Tongue (tissue), 1 donor: ENCODE measurements at regions not wholly inside any gene's neighbourhood (a gene's known extent, or its start where the extent isn't known, plus 50 kb on each side); places are given as distances from the start of the nearest gene placed in this dataset.

Experiments used
- DNase-seq: peaks from one replicate; pipeline ENCODE4 v3.0.0-alpha.2; 2015

DNA sequence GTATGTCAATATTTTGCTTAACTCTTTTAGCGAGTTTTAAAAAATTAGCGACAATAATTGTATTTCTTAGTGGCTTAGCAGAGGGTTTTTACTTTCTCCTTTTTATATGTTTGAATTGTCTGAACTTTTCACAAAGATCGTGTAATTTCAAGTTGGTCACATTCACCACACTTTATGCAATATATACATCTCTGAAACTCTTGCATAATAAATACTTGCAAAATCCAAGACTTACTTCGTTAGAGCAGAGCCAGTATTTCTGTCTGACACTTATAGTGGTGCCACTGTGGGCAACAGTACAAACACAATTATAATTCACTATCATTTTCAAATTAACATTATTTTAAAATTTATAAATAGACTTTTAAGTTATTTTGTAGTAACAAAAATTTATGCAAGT lies 62.0 kb downstream of the SUCNR1 start:
- no peak for DNase-seq

DNA sequence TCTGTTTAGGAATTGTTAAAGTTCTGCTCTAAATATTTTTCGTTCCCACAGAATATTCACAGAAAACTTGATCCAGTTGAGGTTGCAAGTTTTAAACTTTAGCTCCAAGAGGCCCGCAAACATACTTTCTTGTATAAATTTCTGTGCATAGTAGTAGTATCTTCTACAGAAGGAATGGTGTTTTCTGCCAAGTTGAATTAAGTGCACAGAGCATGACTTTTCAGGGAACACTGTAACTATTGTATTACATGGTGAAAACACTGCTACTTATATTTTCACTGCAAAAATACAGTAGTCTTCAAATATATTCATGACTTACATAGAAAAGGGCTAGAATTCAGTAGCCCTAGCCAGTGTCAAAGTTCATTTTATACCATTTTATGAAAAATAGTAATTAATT lies 67.0 kb downstream of the SUCNR1 start:
- peak; percentile 63 for DNase-seq

DNA sequence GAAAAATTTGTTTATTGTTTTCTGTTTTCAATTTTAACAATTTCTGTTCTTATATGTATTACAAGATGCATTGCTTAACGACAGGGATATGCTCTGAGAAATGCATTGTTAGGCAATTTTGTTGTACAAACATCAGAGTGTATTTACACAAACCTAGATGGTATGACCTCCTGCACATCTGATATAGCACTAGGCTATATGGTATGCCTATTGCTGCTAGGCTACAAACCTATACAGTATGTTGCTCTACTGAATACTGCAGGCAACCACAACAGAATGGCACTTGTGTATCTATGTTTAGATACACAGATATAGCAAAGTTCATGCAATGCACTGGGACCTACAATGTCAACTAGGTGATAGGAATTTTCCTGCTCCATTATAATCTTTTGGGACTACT lies 70.1 kb downstream of the SUCNR1 start:
- DNase-seq: no peak

DNA sequence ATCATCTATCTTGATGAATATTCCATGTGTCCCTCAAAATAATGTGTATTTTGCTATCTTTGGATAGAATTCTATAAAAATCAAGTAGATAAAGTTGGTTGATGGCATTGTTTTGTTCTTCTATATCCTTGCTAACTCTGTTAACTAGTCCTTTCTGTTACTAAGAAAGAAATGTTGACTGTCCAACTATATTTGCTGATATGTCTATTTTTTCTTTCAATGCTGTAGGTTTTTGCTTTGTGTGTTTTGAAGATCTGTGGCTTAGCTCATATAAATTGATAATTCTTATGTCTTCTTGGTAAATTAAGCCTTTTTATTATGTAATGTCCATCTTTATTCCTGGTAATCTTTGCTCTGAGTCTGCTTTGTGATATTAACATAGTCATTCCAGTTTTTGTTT lies 70.9 kb downstream of the SUCNR1 start:
- no peak for DNase-seq

DNA sequence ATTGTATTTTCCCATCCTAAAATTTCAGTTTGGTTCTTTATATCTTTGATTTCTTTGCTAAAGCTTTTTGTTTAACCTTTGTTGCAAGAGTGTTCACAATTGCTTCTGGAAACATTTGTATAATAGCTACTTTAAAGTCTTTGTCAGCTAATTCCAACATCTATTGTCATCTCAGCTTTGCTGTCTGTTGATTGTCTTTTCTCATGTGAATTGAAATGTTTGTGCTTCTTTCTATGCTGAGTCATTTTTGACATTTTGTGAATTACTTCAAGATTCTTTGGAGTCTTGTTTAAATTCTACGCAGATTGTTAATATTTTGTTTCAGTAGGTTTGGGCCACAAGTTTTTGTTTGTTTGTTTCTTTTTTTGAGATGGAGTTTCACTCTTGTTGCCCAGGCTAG lies 73.2 kb downstream of the SUCNR1 start:
- DNase-seq: no peak

DNA sequence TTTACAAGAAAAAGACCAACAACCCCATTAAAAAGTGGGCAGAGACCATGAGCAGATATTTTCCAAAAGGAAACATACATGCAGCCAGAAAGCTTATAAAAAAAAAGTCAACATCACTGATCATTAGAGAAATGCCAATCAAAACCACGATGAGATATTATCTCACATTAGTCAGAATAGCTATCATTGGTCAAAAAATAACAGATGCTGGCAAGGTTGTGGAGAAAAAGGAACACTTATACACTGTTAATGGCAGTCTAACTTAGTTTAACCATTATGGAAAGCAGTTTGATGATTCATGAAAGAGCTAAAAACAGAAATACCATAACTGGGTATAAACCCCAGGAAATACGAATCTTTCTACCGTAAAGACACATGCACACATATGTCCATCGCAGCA lies 76.3 kb downstream of the SUCNR1 start:
- no peak for DNase-seq

DNA sequence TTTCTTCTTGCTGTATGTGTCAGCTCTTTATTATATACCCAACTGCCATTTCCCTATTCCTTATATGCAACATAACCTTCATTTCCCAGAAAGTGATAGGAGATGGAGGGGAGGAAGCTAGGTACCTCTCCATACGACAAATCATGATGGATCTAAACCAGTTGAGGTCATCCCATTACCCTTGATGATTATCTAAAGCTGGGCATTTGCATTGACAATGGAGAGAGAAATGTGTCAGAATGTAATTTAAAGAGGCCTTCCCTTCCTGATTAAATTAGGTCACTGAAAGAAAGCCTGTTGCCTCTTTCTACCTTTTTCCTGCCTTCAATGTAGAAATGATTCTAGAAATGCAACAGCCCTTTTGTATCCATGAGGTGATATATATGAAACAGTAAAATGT lies 81.9 kb downstream of the SUCNR1 start:
- no peak for DNase-seq

DNA sequence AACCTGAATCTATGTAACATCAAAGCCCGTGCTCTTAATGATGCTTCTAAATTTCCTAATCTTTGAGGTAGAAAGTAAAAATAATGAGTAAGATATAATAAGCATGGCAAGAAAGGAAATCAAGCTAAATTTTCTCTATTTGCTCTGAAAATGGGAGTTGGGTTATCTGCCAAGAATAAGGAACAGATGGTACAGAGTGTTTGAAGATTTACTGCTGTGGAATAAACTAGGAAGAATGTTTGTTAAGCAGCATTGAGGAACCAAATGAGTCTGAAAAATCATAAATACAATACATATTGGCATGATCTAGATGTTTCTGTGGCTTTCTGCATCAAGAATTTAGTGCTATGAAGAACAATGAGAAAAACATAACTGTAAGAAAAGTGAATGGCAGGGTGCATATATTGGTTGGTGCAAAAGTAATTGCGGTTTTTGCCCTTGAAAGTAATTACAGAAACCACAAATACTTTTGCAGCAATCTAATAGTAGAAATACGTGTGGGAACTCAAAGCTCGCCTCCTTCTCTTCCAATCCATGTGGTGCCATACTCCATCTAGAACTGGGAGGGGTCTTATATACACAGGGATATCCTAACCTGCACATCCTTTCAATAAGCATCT lies 87.6 kb downstream of the SUCNR1 start:
- peak; percentile 41 for DNase-seq

DNA sequence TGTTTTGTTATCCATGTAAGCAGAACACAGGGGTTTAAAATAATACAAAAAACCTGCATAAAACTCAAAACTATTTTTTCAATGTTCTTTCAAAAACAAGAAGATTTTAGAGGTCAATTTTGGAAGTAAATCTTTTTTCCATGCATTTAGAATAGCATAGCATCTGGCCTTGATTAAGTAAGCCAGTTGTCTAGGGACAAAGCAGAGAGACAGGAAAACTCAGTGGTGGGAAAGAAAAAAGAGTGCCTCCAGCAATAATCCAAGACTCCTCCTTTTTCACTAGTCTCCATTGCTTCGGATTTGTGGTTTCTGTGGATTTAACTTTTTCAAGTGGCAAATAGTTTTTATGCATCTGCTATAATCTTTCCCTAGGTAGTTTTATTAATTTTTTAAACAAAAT lies 88.9 kb downstream of the SUCNR1 start:
- peak; percentile 21 for DNase-seq

DNA sequence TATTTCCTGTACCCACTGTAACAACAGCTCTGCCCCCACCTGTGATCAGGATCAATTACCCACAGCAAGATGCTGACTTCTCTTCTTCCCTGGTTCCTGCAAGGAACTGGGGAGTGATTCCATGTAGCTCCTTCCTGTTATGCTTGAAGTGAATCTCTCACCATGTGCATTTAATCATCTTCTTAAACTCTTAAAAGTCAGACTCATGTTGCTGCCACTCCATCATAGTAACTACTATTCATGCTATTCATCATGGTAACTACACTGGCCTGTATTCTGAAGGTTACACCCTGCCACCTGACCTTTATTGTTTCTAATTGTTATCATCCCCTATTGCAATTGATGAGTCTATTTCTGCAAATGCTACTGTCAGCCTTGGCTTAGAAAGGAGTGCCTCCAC lies 89.5 kb downstream of the SUCNR1 start:
- no peak for DNase-seq

DNA sequence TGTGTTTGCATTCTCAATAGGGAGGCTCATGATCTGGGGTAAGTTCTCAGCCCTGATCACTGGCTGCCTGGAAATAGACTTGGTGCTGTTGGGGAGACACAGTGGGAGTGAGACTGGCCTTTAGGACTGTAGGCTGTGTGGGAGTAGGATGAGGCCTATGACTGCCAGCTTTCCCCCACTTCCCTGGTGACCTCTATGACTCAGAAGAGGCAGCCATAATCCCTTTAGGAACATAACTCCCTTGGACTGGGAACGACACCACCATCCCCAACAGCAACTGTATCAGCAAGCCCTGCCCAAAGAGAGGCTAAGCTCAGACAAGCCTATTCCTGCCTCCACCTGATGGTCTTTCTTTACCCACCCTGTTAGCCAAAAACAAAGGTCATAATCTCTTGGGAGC lies 91.3 kb downstream of the SUCNR1 start:
- no peak for DNase-seq

DNA sequence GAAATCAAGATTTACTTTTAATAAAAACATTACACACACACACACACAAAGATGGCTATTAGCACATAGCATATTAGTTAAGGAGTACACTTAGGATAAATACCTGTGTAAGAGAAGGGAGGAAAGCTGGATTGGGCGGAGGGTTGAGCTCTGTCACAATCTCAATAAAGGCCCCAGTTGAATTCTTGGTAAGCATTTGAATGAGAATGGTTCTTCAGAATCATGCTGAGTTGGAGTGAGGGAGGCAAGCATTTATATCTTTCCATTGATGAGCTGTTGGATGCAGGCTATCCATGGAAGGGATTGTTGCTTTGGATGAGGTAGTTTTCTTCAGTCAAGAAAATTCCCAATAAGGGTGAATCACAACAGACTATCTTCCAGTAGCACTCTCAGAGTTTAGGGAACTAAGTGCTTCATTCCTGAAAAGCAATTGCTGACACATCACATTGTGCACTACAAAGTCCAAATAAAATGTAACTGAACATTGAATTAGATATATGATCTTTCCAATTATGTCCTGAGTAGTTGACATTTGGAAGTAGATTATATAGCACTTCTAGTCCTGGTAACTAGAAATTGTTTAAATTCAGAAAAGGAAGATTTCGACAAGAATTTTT lies 95.7 kb downstream of the SUCNR1 start:
- DNase-seq: no peak

DNA sequence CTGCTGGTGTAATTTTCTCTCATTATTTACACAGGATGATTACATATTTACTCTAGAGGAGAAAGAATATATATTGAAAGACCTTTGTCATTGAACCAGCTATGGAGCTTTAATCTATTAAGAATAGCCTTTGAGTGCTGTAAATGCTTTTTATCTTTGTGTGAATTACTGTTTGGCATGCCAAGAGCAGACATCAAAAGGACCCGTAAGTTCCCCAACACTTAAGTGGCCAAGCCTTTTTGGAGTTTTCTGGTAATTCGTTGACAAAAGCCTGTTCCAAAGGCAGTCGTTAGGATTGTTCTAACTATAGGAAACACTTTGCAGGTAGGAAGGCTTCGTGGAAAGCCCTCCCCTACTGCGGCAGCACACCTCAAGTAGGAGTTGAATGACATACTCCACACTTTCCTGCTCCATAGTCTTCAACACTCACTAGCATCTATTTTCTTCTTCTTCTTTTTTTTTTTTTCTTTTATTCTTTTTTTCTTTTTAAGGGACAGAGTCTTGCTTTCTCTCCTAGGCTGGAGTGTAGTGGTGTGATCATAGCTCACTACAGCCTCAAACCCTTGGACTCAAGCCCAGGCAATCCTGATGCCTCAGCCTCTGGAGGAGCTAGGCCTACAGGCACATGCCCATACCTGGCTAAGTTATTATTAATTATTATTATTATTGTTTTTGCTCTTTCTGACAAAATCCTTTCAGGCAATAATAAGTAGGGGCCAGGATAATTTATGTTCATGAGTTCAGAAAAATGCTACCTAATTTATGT lies 98.6 kb downstream of the SUCNR1 start:
- DNase-seq: no peak

DNA sequence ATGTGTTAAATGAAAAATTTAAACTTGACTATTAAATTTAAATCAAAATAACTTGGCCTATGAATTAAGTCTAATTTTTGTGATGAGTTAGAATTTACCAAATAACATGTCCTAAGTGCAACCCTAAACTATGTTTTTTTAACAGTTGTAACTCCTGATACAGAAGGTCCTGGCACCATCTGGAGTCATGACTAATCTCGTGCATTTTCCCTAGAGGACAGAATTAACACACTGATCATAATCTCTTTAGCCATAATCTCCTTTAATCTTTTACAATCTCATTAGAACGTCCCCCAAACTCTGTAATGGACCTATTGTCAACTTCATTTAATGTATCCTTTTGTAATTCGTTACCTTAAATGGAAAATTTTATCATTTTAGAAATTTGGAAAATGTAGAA lies 100.6 kb downstream of the SUCNR1 start:
- no peak for DNase-seq

DNA sequence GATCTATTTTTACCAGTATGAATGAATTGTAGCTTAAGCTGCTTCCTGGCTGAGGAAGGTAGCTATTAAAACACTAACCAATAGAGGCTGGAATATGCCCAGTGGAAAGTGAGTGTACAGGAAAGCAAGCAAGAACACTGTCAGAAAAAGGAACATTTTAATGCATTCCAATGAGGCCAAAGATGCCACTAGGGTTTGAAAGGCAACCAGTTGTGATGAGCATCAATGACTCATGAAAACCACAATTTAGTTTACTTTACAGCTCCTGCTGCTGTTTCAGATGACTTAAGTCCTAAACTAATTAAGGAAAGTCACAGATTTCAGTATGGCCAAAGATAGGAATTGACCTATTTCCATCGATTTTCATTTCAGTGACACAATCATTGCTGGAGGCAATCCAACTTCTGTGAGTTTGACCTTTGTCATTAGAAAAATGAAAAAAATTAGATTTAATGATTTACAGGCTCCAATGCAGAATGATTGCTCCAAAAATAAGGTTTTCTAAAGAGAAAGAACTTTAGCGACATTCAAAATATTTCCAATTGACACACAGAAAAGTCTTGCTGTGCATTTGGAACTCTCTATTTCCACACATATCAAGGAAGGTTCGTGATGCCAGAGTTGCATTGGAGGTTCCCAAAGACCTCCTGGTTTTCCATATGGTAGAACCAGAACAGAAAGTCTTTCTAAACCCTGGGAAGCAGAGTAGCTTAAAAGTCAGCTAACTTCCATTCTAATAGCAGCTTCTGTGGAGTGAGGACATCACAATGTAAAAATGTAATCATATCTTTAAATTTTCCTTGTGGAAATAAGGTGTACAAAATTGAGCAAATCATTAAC lies 103.0 kb downstream of the SUCNR1 start:
- DNase-seq: no peak

DNA sequence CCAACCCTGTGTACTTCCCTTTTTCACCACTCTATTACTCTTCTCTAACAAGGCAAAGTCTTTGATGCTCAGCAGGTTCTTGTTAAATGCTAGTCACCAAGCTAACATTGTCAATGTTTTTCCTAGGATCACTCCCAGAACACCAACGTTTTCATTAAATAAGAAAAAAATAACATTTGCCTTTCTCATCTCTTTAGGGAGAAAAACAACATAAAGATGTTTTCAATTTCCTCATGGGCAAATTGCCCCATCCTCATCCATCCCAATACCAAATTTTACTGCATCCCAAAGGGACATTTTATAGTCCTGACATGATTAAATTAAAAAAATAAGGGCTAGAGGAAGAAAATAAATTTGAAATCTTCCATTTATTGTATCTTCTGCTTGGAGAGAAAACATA lies 106.5 kb downstream of the SUCNR1 start:
- peak; percentile 9 for DNase-seq

DNA sequence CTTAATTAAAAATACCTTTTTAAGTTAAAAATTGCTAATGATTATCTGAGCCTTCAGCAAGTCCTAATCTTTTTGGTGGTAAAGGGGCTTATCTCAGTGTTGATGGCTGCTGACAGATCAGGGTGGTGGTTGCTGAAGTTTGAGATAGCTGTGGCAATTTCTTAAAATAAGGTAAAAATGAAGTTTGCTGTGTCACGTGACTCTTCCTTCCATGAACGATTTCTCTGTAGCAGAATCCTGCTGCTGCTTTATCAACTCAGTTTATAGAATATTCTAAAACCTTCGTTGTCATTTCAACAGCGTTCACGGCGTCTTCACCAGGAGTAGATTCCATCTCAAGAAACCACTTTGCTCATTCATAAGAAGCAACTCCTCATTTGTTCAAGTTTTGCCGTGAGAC lies 110.1 kb downstream of the SUCNR1 start:
- DNase-seq: no peak

DNA sequence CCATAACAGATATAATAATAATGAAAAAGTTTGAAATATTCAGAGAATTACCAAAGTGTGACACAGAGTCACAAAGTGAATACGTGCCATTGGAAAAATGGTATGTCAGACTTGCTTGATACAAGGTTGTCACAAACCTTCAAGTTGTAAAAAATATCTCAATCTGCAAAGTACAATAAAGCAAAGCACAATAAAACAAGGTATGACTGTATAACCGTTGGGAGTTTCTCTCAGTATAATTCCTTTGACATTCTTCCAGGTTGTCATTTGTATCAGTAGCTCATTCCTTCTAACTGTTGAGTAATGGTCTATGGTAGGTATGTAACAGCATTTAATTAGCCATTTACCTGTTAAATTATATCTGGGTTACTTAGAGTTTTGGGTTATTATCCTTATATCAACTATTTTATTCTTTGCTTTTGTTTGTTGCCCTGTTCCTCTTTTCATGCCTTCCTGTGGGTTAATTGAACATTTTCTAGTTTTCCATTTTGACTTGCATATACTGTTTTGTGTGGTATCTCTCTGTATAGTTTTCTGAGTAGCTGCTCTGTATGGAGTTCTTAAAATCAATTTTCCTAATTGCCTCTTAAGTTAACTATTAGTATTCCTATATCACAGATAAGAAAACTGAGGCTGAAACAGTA lies 112.5 kb downstream of the SUCNR1 start:
- DNase-seq: no peak

DNA sequence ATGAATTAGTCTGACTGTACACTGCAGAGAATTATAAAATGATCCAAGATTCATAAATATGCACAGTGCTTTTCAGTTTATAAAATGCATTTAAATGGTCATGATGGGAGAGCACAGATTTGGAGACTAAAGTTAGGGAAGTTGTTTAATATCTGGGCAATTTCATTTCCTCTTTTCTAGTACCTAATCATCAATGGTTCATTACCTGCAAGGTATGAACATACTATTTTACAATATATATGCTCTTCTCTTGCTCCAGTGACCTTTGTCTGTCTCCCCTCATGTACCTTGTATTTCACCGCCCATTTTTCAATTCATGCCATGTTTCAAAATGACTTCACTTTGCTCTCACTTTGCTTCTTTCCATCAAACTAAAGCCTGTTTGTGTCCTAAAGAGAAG lies 114.5 kb downstream of the SUCNR1 start:
- DNase-seq: no peak

DNA sequence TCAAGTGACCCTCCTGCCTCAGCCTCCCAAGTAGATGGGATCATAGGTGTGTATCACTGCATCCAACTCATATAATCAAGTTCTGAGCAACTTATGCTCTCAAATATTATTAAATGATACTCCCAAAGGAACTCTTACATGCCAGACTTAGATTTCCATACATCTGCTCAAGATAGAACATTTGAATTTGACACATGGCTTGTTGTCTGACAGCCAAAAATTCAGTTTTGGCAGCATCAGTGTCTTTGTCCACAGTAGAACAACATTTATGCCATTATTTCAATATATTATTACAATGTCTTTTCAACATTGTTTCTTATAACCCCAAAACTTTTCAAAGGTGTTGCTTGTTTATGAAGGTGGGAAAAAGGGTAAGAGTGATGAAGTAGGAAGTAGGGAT lies 116.2 kb downstream of the SUCNR1 start:
- DNase-seq: peak; percentile 55

DNA sequence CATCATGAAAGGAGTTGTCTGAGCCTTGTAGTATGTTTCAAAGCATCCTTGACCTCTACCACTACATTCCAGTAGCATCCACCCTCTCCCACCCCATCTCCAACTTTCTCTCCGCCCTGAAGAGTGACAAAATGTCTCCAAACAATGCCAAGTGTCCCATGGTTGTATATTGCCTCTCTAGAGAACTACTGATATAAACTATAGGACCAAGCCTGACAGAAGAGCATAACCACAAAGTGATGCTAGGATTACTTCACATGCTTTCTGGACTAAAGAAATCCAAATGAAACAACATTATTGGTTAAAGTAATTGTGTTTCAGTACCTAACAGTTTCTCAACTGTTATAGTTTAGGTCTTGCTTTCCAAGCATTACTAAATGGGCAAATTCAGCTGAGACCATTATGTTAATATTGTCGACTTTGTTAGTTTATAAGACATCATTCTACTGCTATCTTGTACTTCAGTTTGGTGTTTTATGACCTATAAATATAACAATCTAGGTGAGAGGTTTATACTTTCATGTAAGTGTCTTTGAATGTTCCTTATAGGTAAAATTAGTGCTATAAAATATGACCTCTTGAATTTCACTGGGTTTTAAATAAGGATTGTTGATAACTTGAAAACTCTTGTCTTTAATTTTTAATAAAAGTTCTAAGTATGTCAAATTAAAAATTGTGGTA lies 117.4 kb downstream of the SUCNR1 start:
- DNase-seq: no peak
